Trophoblast cell (in vitro differentiated cells and primary cell): ENCODE measurements at regions not wholly inside any gene's neighbourhood (a gene's known extent, or its start where the extent isn't known, plus 50 kb on each side); places are given as distances from the start of the nearest gene placed in this dataset.
"Not testable (repeated sequence)": the region's sequence is repeated elsewhere in the genome, so short reads cannot be mapped to it uniquely, and the experiment has no call there.

Experiments
- DNase-seq, 2 donors: peaks; one replicate each; pipeline ENCODE4 v3.0.0-alpha.2; 2016
- H2AFZ ChIP-seq: 2 replicates; pipeline ENCODE4 v1.6.1; 2013; ENCODE audit warnings: low read length, moderate library complexity, mild to moderate bottlenecking; ENCODE audit not compliant: insufficient read depth, poor library complexity
- H2AK5ac ChIP-seq: 2 replicates; pipeline ENCODE4 v1.6.1; 2013; ENCODE audit warnings: mild to moderate bottlenecking, low read length
- H2BK120ac ChIP-seq: 2 replicates; pipeline ENCODE4 v1.6.1; 2013; ENCODE audit warnings: low read length, mild to moderate bottlenecking, moderate library complexity; ENCODE audit not compliant: insufficient read depth, poor library complexity
- H2BK12ac ChIP-seq: 2 replicates; pipeline ENCODE4 v1.6.1; 2013; ENCODE audit warnings: mild to moderate bottlenecking, low read length, moderate library complexity
- H2BK5ac ChIP-seq: 2 replicates; pipeline ENCODE4 v1.6.1; 2013; ENCODE audit warnings: low read length, low read depth, moderate library complexity, mild to moderate bottlenecking; ENCODE audit not compliant: poor library complexity
- H3K14ac ChIP-seq: 2 replicates; pipeline ENCODE4 v1.6.1; 2013; ENCODE audit warnings: mild to moderate bottlenecking, low read length
- H3K18ac ChIP-seq: 2 replicates; pipeline ENCODE4 v1.6.1; 2013; ENCODE audit warnings: mild to moderate bottlenecking, low read length
- H3K23ac ChIP-seq: 2 replicates; pipeline ENCODE4 v1.6.1; 2013; ENCODE audit warnings: low read length
- H3K27ac ChIP-seq: 2 replicates; pipeline ENCODE4 v1.5.1; 2013; ENCODE audit warnings: low read depth, mild to moderate bottlenecking, inconsistent platforms, low read length, moderate library complexity
- H3K27me3 ChIP-seq: 2 replicates; pipeline ENCODE4 v1.6.1; 2013; ENCODE audit warnings: inconsistent platforms, mild to moderate bottlenecking, low read length, moderate library complexity; ENCODE audit not compliant: insufficient read depth
- H3K36me3 ChIP-seq, 2 experiments: 1 replicate in 1 of 2; 2 replicates in 1 of 2; pipeline ENCODE4 v1.6.1; 2013; ENCODE audit warnings: low read length in 2 of 2, mild to moderate bottlenecking in 2 of 2, moderate library complexity in 1 of 2; ENCODE audit not compliant: insufficient read depth in 2 of 2, control insufficient read depth in 1 of 2
- H3K4ac ChIP-seq: 2 replicates; pipeline ENCODE4 v1.6.1; 2013; ENCODE audit warnings: low read depth, mild to moderate bottlenecking, low read length, moderate library complexity
- H3K4me1 ChIP-seq, 2 experiments: 1 replicate in 1 of 2; 2 replicates in 1 of 2; pipeline ENCODE4 v1.6.1; 2013; ENCODE audit warnings: low read length in 2 of 2, mild to moderate bottlenecking in 2 of 2, moderate library complexity in 1 of 2; ENCODE audit not compliant: insufficient read depth in 2 of 2, control insufficient read depth in 1 of 2
- H3K4me2 ChIP-seq: 2 replicates; pipeline ENCODE4 v1.6.1; 2013; ENCODE audit warnings: inconsistent platforms, mild to moderate bottlenecking, low read length, moderate library complexity
- H3K4me3 ChIP-seq: 2 replicates; pipeline ENCODE4 v1.5.1; 2013; ENCODE audit warnings: mild to moderate bottlenecking, low read depth, low read length, inconsistent platforms
- H3K79me1 ChIP-seq: one replicate; pipeline ENCODE4 v1.6.1; 2013; ENCODE audit warnings: low read length
- H3K79me2 ChIP-seq: 2 replicates; pipeline ENCODE4 v1.6.1; 2013; ENCODE audit warnings: low read length, mild to moderate bottlenecking; ENCODE audit not compliant: control insufficient read depth, insufficient read depth, poor library complexity
- H3K9ac ChIP-seq: 2 replicates; pipeline ENCODE4 v1.6.1; 2013; ENCODE audit warnings: mild to moderate bottlenecking, low read length
- H3K9me3 ChIP-seq: 2 replicates; pipeline ENCODE4 v1.6.1; 2013; ENCODE audit warnings: low read depth, mild to moderate bottlenecking, control low read depth, inconsistent platforms, low read length; ENCODE audit not compliant: insufficient read depth
- H4K12ac ChIP-seq: 2 replicates; pipeline ENCODE4 v1.6.1; 2013; ENCODE audit warnings: low read depth, mild to moderate bottlenecking, low read length, moderate library complexity
- H4K8ac ChIP-seq: 2 replicates; pipeline ENCODE4 v1.6.1; 2013; ENCODE audit warnings: low read depth, mild to moderate bottlenecking, low read length, moderate library complexity
- H4K91ac ChIP-seq: one replicate; pipeline ENCODE4 v1.6.1; 2013; ENCODE audit warnings: low read depth, mild to moderate bottlenecking, low read length, moderate library complexity
- WGBS: extraction: QIAGEN DNeasy Blood & Tissue Kit; methylation state at CpG from one replicate; pipeline ENCODE4 v1.1.7; 2013; ENCODE audit warnings: missing lambda C conversion rate; ENCODE audit not compliant: insufficient read length, insufficient coverage; ENCODE audit errors: extremely low coverage; 5-methylcytosine and 5-hydroxymethylcytosine counted together

DNA sequence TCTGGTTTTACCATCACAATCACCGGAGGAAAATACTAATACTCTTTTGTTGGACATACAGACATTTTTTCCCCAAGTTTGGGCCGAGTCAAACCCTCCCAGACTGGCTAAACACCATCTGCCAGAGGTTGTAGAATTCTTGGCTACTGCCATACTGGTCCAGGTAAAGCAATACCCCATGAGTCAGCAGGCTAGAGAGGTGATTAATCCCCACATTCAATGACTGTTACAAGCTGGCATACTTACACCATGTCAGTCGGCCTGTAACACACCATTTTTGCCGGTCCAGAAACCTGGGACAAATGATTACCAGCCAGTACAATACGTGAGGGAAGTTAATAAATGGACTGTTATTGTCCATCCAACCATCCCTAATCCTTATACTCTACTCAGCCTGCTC lies 923.9 kb upstream of the AMELY start:
- Histone ChIP-seq H2BK120ac (no peak overlapping the region), H2AFZ (no peak overlapping the region), H3K4me1 (peaks cover 6 to 14% of the 10 kb centered on the region in 2 experiments), H3K23ac (no peak overlapping the region), H3K79me1 (peaks cover 7% of the 10 kb centered on the region), H4K8ac (no peak overlapping the region), H3K4me2 (no peak overlapping the region), H4K12ac (no peak overlapping the region), H4K91ac (peak overlapping the region; percentile 47), H2BK12ac (peak overlapping the region; percentile 49), H2AK5ac (no peak overlapping the region), H2BK5ac (no peak overlapping the region), H3K27ac (no peak overlapping the region), H3K9me3 (no peaks in the 10 kb centered on the region), H3K4ac (no peak overlapping the region), H3K27me3 (no peaks in the 10 kb centered on the region), H3K79me2 (peaks cover 2% of the 10 kb centered on the region), H3K14ac (no peak overlapping the region), H3K4me3 (no peak overlapping the region), H3K9ac (no peak overlapping the region), H3K36me3 (no peaks in the 10 kb centered on the region), H3K18ac (no peak overlapping the region)
- DNase-seq, result no peak
- WGBS, result no CpG with 5 or more reads among the region's 5 CpGs

DNA sequence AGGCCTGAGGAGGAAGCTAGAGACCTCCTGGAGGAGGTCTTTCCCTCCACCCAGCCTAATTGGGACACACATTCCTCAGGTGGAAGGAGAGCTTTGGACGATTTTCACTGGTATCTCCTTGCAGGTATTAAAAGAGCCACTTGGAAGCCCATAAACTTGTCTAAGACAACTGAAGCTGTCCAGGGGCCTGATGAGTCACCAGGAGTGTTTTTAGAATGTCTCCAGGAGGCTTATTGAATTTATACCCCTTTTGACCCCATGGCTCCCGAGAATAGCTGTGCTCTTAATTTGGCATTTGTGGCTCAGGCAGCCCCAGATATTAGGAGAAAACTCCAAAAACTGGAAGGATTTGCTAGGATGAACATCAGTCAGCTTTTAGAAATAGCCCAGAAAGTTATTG lies 922.7 kb upstream of the AMELY start:
- Histone ChIP-seq H3K9me3 (no peaks in the 10 kb centered on the region), H3K4me1 (peaks cover 6 to 14% of the 10 kb centered on the region in 2 experiments), H3K36me3 (no peaks in the 10 kb centered on the region), H3K27me3 (no peaks in the 10 kb centered on the region), H3K9ac (no peak overlapping the region), H3K4ac (no peak overlapping the region), H4K12ac (no peak overlapping the region), H3K14ac (no peak overlapping the region), H2AFZ (no peak overlapping the region), H3K23ac (no peak overlapping the region), H4K8ac (no peak overlapping the region), H2BK120ac (no peak overlapping the region), H3K27ac (peak overlapping the region; percentile 42), H3K79me1 (peaks cover 7% of the 10 kb centered on the region), H2AK5ac (no peak overlapping the region), H3K4me3 (no peak overlapping the region), H2BK5ac (no peak overlapping the region), H2BK12ac (no peak overlapping the region), H4K91ac (no peak overlapping the region), H3K4me2 (no peak overlapping the region), H3K18ac (no peak overlapping the region), H3K79me2 (peaks cover 2% of the 10 kb centered on the region)
- WGBS, result no CpG with 5 or more reads among the region's 2 CpGs
- no peak for DNase-seq

DNA sequence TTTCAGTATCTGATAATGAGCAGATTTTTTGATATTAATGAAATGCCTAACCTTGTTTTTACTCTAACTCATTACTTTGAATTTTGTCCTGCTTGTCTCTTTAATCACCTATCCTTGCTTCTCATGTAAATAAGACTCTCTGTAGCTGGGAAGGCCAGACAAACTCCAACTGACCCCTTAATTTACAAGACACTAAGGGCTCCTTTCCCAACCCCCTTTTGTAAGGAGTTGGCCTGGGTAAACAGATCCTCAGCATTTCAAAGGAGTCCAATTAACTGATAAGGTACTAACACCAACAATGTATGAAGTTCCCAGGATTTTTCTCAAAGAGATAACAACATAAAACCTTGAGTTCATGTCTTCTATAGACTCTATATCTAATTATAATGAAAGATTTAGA lies 919.3 kb upstream of the AMELY start:
- H3K4me3 ChIP-seq, H3K18ac ChIP-seq, H3K4ac ChIP-seq, H4K12ac ChIP-seq, H3K9ac ChIP-seq, H3K27me3 ChIP-seq, H3K79me2 ChIP-seq, H4K8ac ChIP-seq, DNase-seq, H2AK5ac ChIP-seq, H3K23ac ChIP-seq, H3K4me2 ChIP-seq, H2BK12ac ChIP-seq, H3K36me3 ChIP-seq, H3K9me3 ChIP-seq, H4K91ac ChIP-seq, H2BK120ac ChIP-seq, H2BK5ac ChIP-seq, H3K27ac ChIP-seq, H3K79me1 ChIP-seq, H3K14ac ChIP-seq, H2AFZ ChIP-seq: not testable (repeated sequence)
- peaks cover 6 to 14% of the 10 kb centered on the region in 2 experiments for H3K4me1 ChIP-seq

DNA sequence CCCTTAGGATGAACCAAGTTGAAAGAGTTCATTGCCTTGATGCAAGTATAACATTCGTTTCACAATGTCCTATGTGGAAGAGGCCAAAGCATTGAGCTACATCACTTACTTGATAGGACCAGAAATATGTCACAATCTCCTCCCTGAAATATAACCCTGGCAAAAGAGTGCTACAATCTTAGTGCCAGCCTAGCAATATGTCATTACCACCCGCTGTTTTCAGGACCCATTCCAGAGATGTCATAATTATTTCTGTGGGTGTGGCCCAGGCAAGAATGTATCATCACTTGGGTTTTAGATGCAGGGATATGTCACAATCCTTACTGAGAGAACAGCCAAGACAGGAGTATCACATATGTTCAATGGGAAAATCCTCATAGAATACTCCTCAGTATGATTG lies 915.0 kb upstream of the AMELY start:
- no peak overlapping the region for H3K4me2 ChIP-seq
- no peaks in the 10 kb centered on the region for H3K9me3 ChIP-seq
- no peak overlapping the region for H2AK5ac ChIP-seq
- H3K27ac ChIP-seq, result no peak overlapping the region
- no peak overlapping the region for H3K9ac ChIP-seq
- no peaks in the 10 kb centered on the region for H3K79me2 ChIP-seq
- no peak overlapping the region for H3K18ac ChIP-seq
- no peak overlapping the region for H2BK5ac ChIP-seq
- H3K23ac ChIP-seq, result no peak overlapping the region
- no peak for DNase-seq
- no peak overlapping the region for H4K12ac ChIP-seq
- no peak overlapping the region for H3K4ac ChIP-seq
- no peaks in the 10 kb centered on the region for H3K79me1 ChIP-seq
- no peak overlapping the region for H4K91ac ChIP-seq
- H3K27me3 ChIP-seq, result no peaks in the 10 kb centered on the region
- H4K8ac ChIP-seq, result no peak overlapping the region
- H2AFZ ChIP-seq, result no peak overlapping the region
- H3K36me3 ChIP-seq, result no peaks in the 10 kb centered on the region
- WGBS, result no CpG with 5 or more reads among the region's 2 CpGs
- H3K4me3 ChIP-seq, result no peak overlapping the region
- no peaks in the 10 kb centered on the region for H3K4me1 ChIP-seq
- no peak overlapping the region for H3K14ac ChIP-seq
- H2BK120ac ChIP-seq, result no peak overlapping the region
- no peak overlapping the region for H2BK12ac ChIP-seq
